IMR-90 (cell line): ENCODE measurements at regions not wholly inside any gene's neighbourhood (a gene's known extent, or its start where the extent isn't known, plus 50 kb on each side); places are given as distances from the start of the nearest gene placed in this dataset.

Source experiments
- ATAC-seq: fragments of 200-7000 bp; cut with Tn5 transposase; 2 replicates; pipeline ENCODE4 v1.9.1; 2020; ENCODE audit warnings: low read depth, mild to moderate bottlenecking, moderate library complexity
- BruUV-seq: library from RNA; stranded (reverse); fragments of 400-500 nt; replicated peaks from 2 replicates; lab custom pipeline; 2021; lab: Mats Ljungman, UMichigan
- CTCF ChIA-PET: fragments of 300-600 bp; formaldehyde crosslinking; extraction: SDS; loops from one replicate; lab custom pipeline; 2021; ENCODE audit warnings: antibody characterized with exemption; lab: Yijun Ruan, JAX
- POLR2A ChIA-PET: fragments of 300-600 bp; sonication (Branson Sonifier 250); formaldehyde crosslinking; loops from one replicate; lab custom pipeline; 2022; ENCODE audit warnings: antibody characterized with exemption; ENCODE audit not compliant: unreplicated experiment; lab: Charles Lee
- DNase-seq: peaks from one replicate; pipeline ENCODE4 v3.0.0; 2013
- H2AFZ ChIP-seq: replicated peaks from 2 replicates; pipeline ENCODE3; 2013; ENCODE audit warnings: low read length, mild to moderate bottlenecking; ENCODE audit not compliant: poor library complexity
- H2AK5ac ChIP-seq: 2 replicates; pipeline ENCODE4 v1.6.1; 2013; ENCODE audit warnings: low read depth, low read length, inconsistent platforms
- H2AK9ac ChIP-seq: replicated peaks from 2 replicates; pipeline ENCODE3; 2013; ENCODE audit warnings: mild to moderate bottlenecking, low read depth, low read length, moderate library complexity; ENCODE audit not compliant: poor library complexity
- H2BK120ac ChIP-seq: 2 replicates; pipeline ENCODE4 v1.6.1; 2013; ENCODE audit warnings: low read depth, low read length, inconsistent platforms
- H2BK15ac ChIP-seq: 3 replicates; pipeline ENCODE4 v1.6.1; 2013; ENCODE audit warnings: low read depth, low read length, inconsistent platforms
- H2BK20ac ChIP-seq: 2 replicates; pipeline ENCODE4 v1.6.1; 2013; ENCODE audit warnings: low read depth, mild to moderate bottlenecking, inconsistent platforms, low read length, moderate library complexity
- H2BK5ac ChIP-seq: 2 replicates; pipeline ENCODE4 v1.6.1; 2013; ENCODE audit warnings: mild to moderate bottlenecking, low read depth, low read length, inconsistent platforms; ENCODE audit not compliant: poor library complexity, severe bottlenecking
- H3K14ac ChIP-seq: replicated peaks from 2 replicates; pipeline ENCODE4 v1.6.1; 2013; ENCODE audit warnings: low read depth, low read length, inconsistent platforms
- H3K18ac ChIP-seq: 2 replicates; pipeline ENCODE4 v1.6.1; 2013; ENCODE audit warnings: low read depth, low read length, control low read depth
- H3K23ac ChIP-seq: 2 replicates; pipeline ENCODE4 v1.6.1; 2013; ENCODE audit warnings: low read depth, low read length, inconsistent platforms
- H3K27ac ChIP-seq: 2 replicates; pipeline ENCODE4 v1.5.1; 2013; ENCODE audit warnings: mild to moderate bottlenecking, control low read depth, low read length; ENCODE audit not compliant: insufficient read depth
- H3K27me3 ChIP-seq: 2 replicates; pipeline ENCODE4 v1.6.1; 2013; ENCODE audit warnings: low read length; ENCODE audit not compliant: control insufficient read depth, insufficient read depth
- H3K36me3 ChIP-seq: 2 replicates; pipeline ENCODE4 v1.6.1; 2013; ENCODE audit warnings: low read length, mixed read lengths; ENCODE audit not compliant: control insufficient read depth, insufficient read depth
- H3K4ac ChIP-seq: 2 replicates; pipeline ENCODE4 v1.6.1; 2013; ENCODE audit warnings: low read depth, low read length, inconsistent platforms
- H3K4me1 ChIP-seq: 2 replicates; pipeline ENCODE4 v1.6.1; 2013; ENCODE audit warnings: low read length, mixed read lengths; ENCODE audit not compliant: control insufficient read depth, insufficient read depth
- H3K4me2 ChIP-seq: 2 replicates; pipeline ENCODE4 v1.6.1; 2013; ENCODE audit warnings: low read depth, mild to moderate bottlenecking, control low read depth, low read length, moderate library complexity
- H3K4me3 ChIP-seq: 2 replicates; pipeline ENCODE4 v1.5.1; 2013; ENCODE audit warnings: low read depth, mild to moderate bottlenecking, control low read depth, low read length, moderate library complexity; ENCODE audit not compliant: insufficient read depth
- H3K56ac ChIP-seq: 2 replicates; pipeline ENCODE4 v1.6.1; 2013; ENCODE audit warnings: low read length, inconsistent platforms; ENCODE audit not compliant: insufficient read depth; ENCODE audit errors: extremely low read depth
- H3K79me1 ChIP-seq, 2 experiments: 2 replicates each; pipeline ENCODE4 v1.6.1; 2013; ENCODE audit warnings: low read length in 2 of 2, inconsistent platforms in 1 of 2, low read depth in 1 of 2
- H3K9ac ChIP-seq: 2 replicates; pipeline ENCODE4 v1.6.1; 2013; ENCODE audit warnings: low read depth, low read length, control low read depth
- H3K9me1 ChIP-seq: 2 replicates; pipeline ENCODE4 v1.6.1; 2013; ENCODE audit warnings: low read length, inconsistent platforms; ENCODE audit not compliant: insufficient read depth
- H3K9me3 ChIP-seq: 2 replicates; pipeline ENCODE4 v1.6.1; 2013; ENCODE audit warnings: low read length; ENCODE audit not compliant: control insufficient read depth, insufficient read depth
- H4K20me1 ChIP-seq: 2 replicates; pipeline ENCODE4 v1.6.1; 2013; ENCODE audit warnings: low read length, inconsistent platforms; ENCODE audit not compliant: insufficient read depth
- H4K5ac ChIP-seq: 2 replicates; pipeline ENCODE4 v1.6.1; 2013; ENCODE audit warnings: mild to moderate bottlenecking, low read depth, low read length, control low read depth
- H4K8ac ChIP-seq, 2 experiments: 2 replicates each; pipeline ENCODE4 v1.6.1; 2013; ENCODE audit warnings: low read depth in 2 of 2, low read length in 2 of 2, control low read depth in 1 of 2, inconsistent platforms in 1 of 2
- H4K91ac ChIP-seq: 2 replicates; pipeline ENCODE4 v1.6.1; 2013; ENCODE audit warnings: low read depth, low read length, inconsistent platforms; ENCODE audit not compliant: insufficient read depth
- CEBPB ChIP-seq: IDR thresholded peaks from 2 replicates; pipeline ENCODE4 v1.6.1; 2012; ENCODE audit warnings: low read depth, low read length, improper control_type of control experiment
- FOS ChIP-seq: fragments of 150-350 bp; IDR thresholded peaks from 2 replicates; pipeline ENCODE4 v1.6.1; 2016; ENCODE audit warnings: low read depth, low read length
- NFE2L2 ChIP-seq: fragments of 150-350 bp; IDR thresholded peaks from 2 replicates; pipeline ENCODE4 v1.6.1; 2016; ENCODE audit warnings: low read depth, mild to moderate bottlenecking, low read length
- POLR2A ChIP-seq: IDR thresholded peaks from 2 replicates; pipeline ENCODE4 v1.6.1; 2012; ENCODE audit warnings: mild to moderate bottlenecking, low read depth, low read length
- RAD21 ChIP-seq: IDR thresholded peaks from 2 replicates; pipeline ENCODE4 v1.6.1; 2012; ENCODE audit warnings: low read length, improper control_type of control experiment
- RFX5 ChIP-seq: IDR thresholded peaks from 2 replicates; pipeline ENCODE4 v1.8.0; 2012; ENCODE audit warnings: low read depth, mild to moderate bottlenecking, low read length, moderate library complexity
- dilution Hi-C: fragments of 300-500 bp; cut with HindIII; formaldehyde crosslinking; loops from one replicate; pipeline ENCODE4 v1.14.3; 2018; ENCODE audit warnings: low sequenced_read_pairs; ENCODE audit not compliant: unreplicated experiment
- in situ Hi-C: fragments of 300-500 bp; cut with MboI; formaldehyde crosslinking; loops from 3 replicates; pipeline ENCODE4 v1.14.3; 2019; ENCODE audit warnings: low sequenced_read_pairs, inconsistent platforms, mixed read lengths
- intact Hi-C: fragments of 100-400 bp; cut with micrococcal nuclease; formaldehyde crosslinking; loops from 2 replicates; pipeline ENCODE4 v1.10.0; 2022

GRCh38 chr2:167616997-167617396 is 630.4 kb downstream of the STK39 start:
- Histone ChIP-seq H2BK5ac (no peak overlapping the region), H3K27me3 (no peaks in the 10 kb centered on the region), H2AK5ac (no peak overlapping the region), H3K4ac (no peak overlapping the region), H3K56ac (no peak overlapping the region), H2BK15ac (no peak overlapping the region), H3K4me2 (no peak overlapping the region), H3K14ac (no peak overlapping the region), H2AK9ac (no peak overlapping the region), H3K9me1 (no peaks in the 10 kb centered on the region), H3K4me1 (no peaks in the 10 kb centered on the region), H3K9me3 (no peaks in the 10 kb centered on the region), H3K18ac (no peak overlapping the region), H4K20me1 (no peaks in the 10 kb centered on the region), H3K79me1 (no peaks in the 10 kb centered on the region), H4K5ac (no peak overlapping the region), H2BK20ac (no peak overlapping the region), H2AFZ (no peak overlapping the region), H3K9ac (no peak overlapping the region), H3K27ac (no peak overlapping the region), H3K4me3 (no peak overlapping the region), H2BK120ac (no peak overlapping the region), H4K8ac (no peak overlapping the region), H3K36me3 (no peaks in the 10 kb centered on the region), H4K91ac (no peak overlapping the region), H3K23ac (no peak overlapping the region)
- no peak for TF ChIP-seq NFE2L2
- no peak for TF ChIP-seq RFX5
- TF ChIP-seq FOS: no peak
- TF ChIP-seq CEBPB: no peak
- no peak for TF ChIP-seq RAD21
- TF ChIP-seq POLR2A: no peak
- intact Hi-C loops (no loop called here), in situ Hi-C loops (no loop called here), dilution Hi-C loops (no loop called here)
- CTCF ChIA-PET: no interaction called here
- no peak for ATAC-seq
- no TSS peak for BruUV-seq
- POLR2A ChIA-PET: no interaction called here
- no peak for DNase-seq
